Renal cortical epithelial cell (primary cell): ENCODE measurements at regions not wholly inside any gene's neighbourhood (a gene's known extent, or its start where the extent isn't known, plus 50 kb on each side); places are given as distances from the start of the nearest gene placed in this dataset.
A peak's percentile ranks its signal among the peaks of the same experiment; 100 is the strongest.
"Not testable (repeated sequence)": the region's sequence is repeated elsewhere in the genome, so short reads cannot be mapped to it uniquely, and the experiment has no call there.

ENCODE experiments used
- DNase-seq: peaks from one replicate; pipeline ENCODE4 v3.0.0-alpha.2; 2011; ENCODE audit warnings: low read depth

GRCh38 chr3:165521131-165521871 is 315.9 kb downstream of the BCHE start:
- peak; percentile 46 for DNase-seq

GRCh38 chr3:165519687-165520086 is 317.5 kb downstream of the BCHE start:
- no peak for DNase-seq

GRCh38 chr3:165518346-165518745 is 318.9 kb downstream of the BCHE start:
- DNase-seq, result peak; percentile 48

- no peak for DNase-seq
Observed at GRCh38 chr3:165513715-165514701, 317.8 kb upstream of the SLITRK3 start.

- no peak for DNase-seq
Observed at GRCh38 chr3:165507576-165507975, 311.4 kb upstream of the SLITRK3 start.

GRCh38 chr3:165507060-165507459 is 310.9 kb upstream of the SLITRK3 start:
- DNase-seq, result no peak

- DNase-seq, result no peak
Observed at GRCh38 chr3:165505657-165506056, 309.5 kb upstream of the SLITRK3 start.

- no peak for DNase-seq
Observed at GRCh38 chr3:165504554-165504953, 308.4 kb upstream of the SLITRK3 start.

- no peak for DNase-seq
Observed at GRCh38 chr3:165503825-165504224, 307.6 kb upstream of the SLITRK3 start.

- DNase-seq, result no peak
Observed at GRCh38 chr3:165503346-165503745, 307.2 kb upstream of the SLITRK3 start.

GRCh38 chr3:165502707-165503106 is 306.5 kb upstream of the SLITRK3 start:
- no peak for DNase-seq

- DNase-seq, result not testable (repeated sequence)
Observed at GRCh38 chr3:165498742-165499141, 302.6 kb upstream of the SLITRK3 start.

- peak; percentile 44 for DNase-seq
Observed at GRCh38 chr3:165491487-165491886, 295.3 kb upstream of the SLITRK3 start.

- no peak for DNase-seq
Observed at GRCh38 chr3:165476399-165477060, 280.3 kb upstream of the SLITRK3 start.

- peak; percentile 9 for DNase-seq
Observed at GRCh38 chr3:165466856-165467255, 270.7 kb upstream of the SLITRK3 start.

GRCh38 chr3:165464736-165465135 is 268.6 kb upstream of the SLITRK3 start:
- peak; percentile 17 for DNase-seq

- no peak for DNase-seq
Observed at GRCh38 chr3:165463531-165463930, 267.3 kb upstream of the SLITRK3 start.

GRCh38 chr3:165462636-165463334 is 266.6 kb upstream of the SLITRK3 start:
- peak; percentile 15 for DNase-seq

- DNase-seq, result peak; percentile 93
Observed at GRCh38 chr3:165459924-165460835, 264.0 kb upstream of the SLITRK3 start.

GRCh38 chr3:165459111-165459510 is 262.9 kb upstream of the SLITRK3 start:
- DNase-seq, result no peak
